Keratinocyte (primary cell): ENCODE measurements at regions not wholly inside any gene's neighbourhood (a gene's known extent, or its start where the extent isn't known, plus 50 kb on each side); places are given as distances from the start of the nearest gene placed in this dataset.

Experiments
- DNase-seq: peaks from one replicate; pipeline ENCODE4 v3.0.0-alpha.2; 2011; ENCODE audit warnings: low read depth, missing footprints, low spot score
- FAIRE-seq: peaks from 2 replicates; lab custom pipeline; 2011; peaks lifted over from hg19 to GRCh38; lab: Jason Lieb, UNC
- H2AFZ ChIP-seq: 2 replicates; pipeline ENCODE4 v1.6.0; 2012; ENCODE audit warnings: low read length, control low read depth, inconsistent platforms; ENCODE audit not compliant: control insufficient read depth
- H3K27ac ChIP-seq: 2 replicates; pipeline ENCODE4 v1.5.1; 2011; ENCODE audit warnings: low read length; ENCODE audit not compliant: control insufficient read depth, insufficient read depth
- H3K27me3 ChIP-seq: 3 replicates; pipeline ENCODE4 v1.6.0; 2011; ENCODE audit warnings: low read length; ENCODE audit not compliant: control insufficient read depth, insufficient read depth; ENCODE audit errors: extremely low read depth
- H3K36me3 ChIP-seq, 2 experiments: 2 replicates in 1 of 2; 3 replicates in 1 of 2; pipeline ENCODE4 v1.5.1; 2011; ENCODE audit warnings: low read length in 2 of 2, mild to moderate bottlenecking in 1 of 2; ENCODE audit not compliant: control insufficient read depth in 2 of 2, insufficient read depth in 2 of 2; ENCODE audit errors: extremely low read depth in 1 of 2
- H3K4me1 ChIP-seq: 3 replicates; pipeline ENCODE4 v1.5.1; 2011; ENCODE audit warnings: low read length; ENCODE audit not compliant: control insufficient read depth, insufficient read depth; ENCODE audit errors: extremely low read depth
- H3K4me2 ChIP-seq: 3 replicates; pipeline ENCODE4 v1.6.0; 2011; ENCODE audit warnings: low read depth, low read length; ENCODE audit not compliant: control insufficient read depth, insufficient read depth; ENCODE audit errors: extremely low read depth
- H3K4me3 ChIP-seq, 3 experiments: fragments of 200-600 bp in 1 of 3; sonication (generic) in 1 of 3; 2 replicates in 2 of 3; 3 replicates in 1 of 3; pipeline ENCODE4 v1.5.1; 2011 to 2016; ENCODE audit warnings: low read length in 3 of 3, mild to moderate bottlenecking in 3 of 3, control low read depth in 2 of 3, inconsistent platforms in 1 of 3, low read depth in 1 of 3, mixed read lengths in 1 of 3, mixed run types in 1 of 3, moderate library complexity in 1 of 3; ENCODE audit not compliant: control insufficient read depth in 2 of 3, insufficient read depth in 2 of 3; ENCODE audit errors: extremely low read depth in 1 of 3
- H3K79me2 ChIP-seq: 2 replicates; pipeline ENCODE4 v1.6.0; 2012; ENCODE audit warnings: low read length; ENCODE audit not compliant: control insufficient read depth, insufficient read depth
- H3K9ac ChIP-seq: 3 replicates; pipeline ENCODE4 v1.6.0; 2011; ENCODE audit warnings: low read length; ENCODE audit not compliant: control insufficient read depth, insufficient read depth; ENCODE audit errors: extremely low read depth
- H3K9me1 ChIP-seq: 3 replicates; pipeline ENCODE4 v1.6.0; 2011; ENCODE audit warnings: low read length; ENCODE audit not compliant: control insufficient read depth, insufficient read depth; ENCODE audit errors: extremely low read depth
- H3K9me3 ChIP-seq: 2 replicates; pipeline ENCODE4 v1.5.1; 2012; ENCODE audit warnings: low read depth, low read length; ENCODE audit not compliant: control insufficient read depth
- H4K20me1 ChIP-seq: 3 replicates; pipeline ENCODE4 v1.6.0; 2011; ENCODE audit warnings: low read length; ENCODE audit not compliant: control insufficient read depth, insufficient read depth; ENCODE audit errors: extremely low read depth
- CTCF ChIP-seq, 3 experiments: IDR thresholded peaks in 1 of 3; conservative IDR thresholded peaks in 1 of 3; optimal IDR thresholded peaks in 1 of 3; 2 replicates in 2 of 3; 3 replicates in 1 of 3; pipeline versions ENCODE3 to v1.5.1; 2011; ENCODE audit warnings: low read length in 3 of 3, mild to moderate bottlenecking in 3 of 3, moderate library complexity in 2 of 3, control low read depth in 1 of 3, inconsistent platforms in 1 of 3; ENCODE audit not compliant: insufficient read depth in 2 of 3; ENCODE audit errors: extremely low read depth in 1 of 3
- EZH2 ChIP-seq: IDR thresholded peaks from one replicate; pipeline ENCODE4 v1.6.1; 2012; ENCODE audit warnings: inconsistent platforms, mild to moderate bottlenecking, low read length, moderate library complexity
- dilution Hi-C: fragments of 300-500 bp; cut with MboI; formaldehyde crosslinking; loops from one replicate; pipeline ENCODE4 v1.7.0; 2020; ENCODE audit warnings: low sequenced_read_pairs; ENCODE audit not compliant: extremely low pct_ligation_motif_present

GRCh38 chr21:16837321-16837720 is 675.5 kb upstream of the CXADR start:
- H3K27ac ChIP-seq, result no peak overlapping the region
- TF ChIP-seq EZH2 (no peak), CTCF (optimal IDR thresholded peaks at IDR 0.05 in 1 of 3, IDR thresholded peaks at IDR 0.05 in 1 of 3, conservative IDR thresholded peaks at IDR 0.05 in 1 of 3; ENCODE audit: extremely low read depth in 1 of 3, insufficient read depth in 2 of 3, low read length in 3 of 3) (no peak)
- no peak overlapping the region for H2AFZ ChIP-seq
- no peak overlapping the region for H3K4me2 ChIP-seq
- no peak overlapping the region for H3K9ac ChIP-seq
- H3K4me3 ChIP-seq, result no peak overlapping the region
- H3K9me1 ChIP-seq, result no peaks in the 10 kb centered on the region
- no peaks in the 10 kb centered on the region for H3K36me3 ChIP-seq
- no peaks in the 10 kb centered on the region for H3K9me3 ChIP-seq
- no peaks in the 10 kb centered on the region for H4K20me1 ChIP-seq
- dilution Hi-C loops, result no loop called here
- no peaks in the 10 kb centered on the region for H3K4me1 ChIP-seq
- FAIRE-seq (no peak), DNase-seq (no peak)
- H3K27me3 ChIP-seq, result no peaks in the 10 kb centered on the region
- H3K79me2 ChIP-seq, result no peaks in the 10 kb centered on the region

GRCh38 chr21:16837721-16838120 is 675.1 kb upstream of the CXADR start:
- DNase-seq, result no peak
- no peaks in the 10 kb centered on the region for H3K9me3 ChIP-seq
- FAIRE-seq, result no peak
- dilution Hi-C loops, result no loop called here
- H3K9ac ChIP-seq, result no peak overlapping the region
- no peak overlapping the region for H3K4me2 ChIP-seq
- TF ChIP-seq EZH2, result no peak
- TF ChIP-seq CTCF (optimal IDR thresholded peaks at IDR 0.05 in 1 of 3, IDR thresholded peaks at IDR 0.05 in 1 of 3, conservative IDR thresholded peaks at IDR 0.05 in 1 of 3; ENCODE audit: extremely low read depth in 1 of 3, insufficient read depth in 2 of 3, low read length in 3 of 3), result no peak
- no peak overlapping the region for H2AFZ ChIP-seq
- no peaks in the 10 kb centered on the region for H4K20me1 ChIP-seq
- no peaks in the 10 kb centered on the region for H3K4me1 ChIP-seq
- no peaks in the 10 kb centered on the region for H3K79me2 ChIP-seq
- H3K27me3 ChIP-seq, result no peaks in the 10 kb centered on the region
- no peak overlapping the region for H3K27ac ChIP-seq
- no peaks in the 10 kb centered on the region for H3K9me1 ChIP-seq
- H3K36me3 ChIP-seq, result no peaks in the 10 kb centered on the region
- H3K4me3 ChIP-seq, result no peak overlapping the region
